G401.6 (cell line): ENCODE measurements at regions not wholly inside any gene's neighbourhood (a gene's known extent, or its start where the extent isn't known, plus 50 kb on each side); places are given as distances from the start of the nearest gene placed in this dataset.

Experiments used
- FAIRE-seq: peaks from 2 replicates; lab custom pipeline; 2012; peaks lifted over from hg19 to GRCh38; lab: Jason Lieb, UNC

GRCh38 chr15:95880031-95880570 lies 450.4 kb upstream of the NR2F2 start:
- FAIRE-seq, result no peak

- no peak for FAIRE-seq
These were observed 449.9 kb upstream of the NR2F2 start for GRCh38 chr15:95880630-95881029.

DNA sequence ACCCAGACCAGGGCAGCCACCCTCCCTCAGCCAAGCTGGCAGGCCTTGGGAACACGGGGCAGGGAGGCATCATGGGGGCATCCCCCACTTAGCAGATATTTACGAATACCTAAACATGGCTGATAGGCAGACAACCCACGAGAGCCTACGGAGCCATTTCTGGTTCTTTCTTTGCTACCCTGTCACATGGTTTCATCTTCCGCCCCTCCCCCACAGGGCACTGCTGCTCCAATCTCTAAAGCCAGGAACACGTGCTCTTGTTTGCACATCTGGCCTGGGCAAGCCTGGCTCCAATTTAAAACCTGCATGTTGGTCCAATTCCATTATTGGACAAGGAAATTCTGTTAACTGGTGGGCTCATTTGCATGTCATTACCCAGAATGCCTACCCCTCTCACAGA lies 447.4 kb upstream of the NR2F2 start:
- no peak for FAIRE-seq

DNA sequence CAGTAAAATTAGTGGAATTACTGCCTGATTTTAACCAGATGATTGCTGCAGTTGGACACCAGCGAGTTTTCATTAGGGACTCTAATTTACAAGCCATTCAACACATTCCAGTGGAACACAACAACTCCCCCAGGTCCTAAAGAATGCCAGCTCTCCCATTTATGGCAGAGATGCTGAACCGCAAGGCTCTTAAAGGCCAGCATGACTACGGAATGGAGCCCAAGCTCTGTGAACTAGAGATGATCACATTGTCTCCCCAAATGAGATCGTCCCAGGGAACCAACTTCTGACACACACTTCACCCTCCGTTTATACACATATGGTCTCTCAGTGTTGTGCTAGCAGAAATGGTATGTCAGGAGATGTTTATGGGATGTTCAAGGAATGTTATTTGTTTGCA lies 446.2 kb upstream of the NR2F2 start:
- no peak for FAIRE-seq

- no peak for FAIRE-seq
These were observed 442.7 kb upstream of the NR2F2 start for GRCh38 chr15:95887666-95888390.

DNA sequence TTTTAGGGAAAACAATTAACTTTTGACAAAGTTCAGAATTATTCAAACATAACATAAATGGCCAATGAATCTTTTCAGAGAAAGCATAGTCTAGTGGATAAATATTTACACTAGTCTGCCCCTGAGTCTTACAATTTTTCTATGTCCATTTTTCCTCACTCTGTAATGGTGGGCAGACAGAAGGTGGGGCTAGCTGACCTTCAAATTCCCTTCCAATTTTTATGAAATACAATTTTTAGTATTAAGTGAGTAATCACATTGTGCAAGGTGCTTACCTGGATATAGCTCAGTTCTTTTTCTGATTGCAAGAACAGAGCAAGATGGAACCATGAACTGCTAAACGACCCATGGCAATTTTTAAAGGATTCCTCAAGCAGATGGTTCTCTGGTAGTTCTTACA lies 441.7 kb upstream of the NR2F2 start:
- FAIRE-seq, result no peak

GRCh38 chr15:95894407-95894956 lies 436.0 kb upstream of the NR2F2 start:
- no peak for FAIRE-seq

- no peak for FAIRE-seq
These were observed 435.0 kb upstream of the NR2F2 start for GRCh38 chr15:95895508-95895907.

GRCh38 chr15:95897651-95898050 lies 432.8 kb upstream of the NR2F2 start:
- FAIRE-seq, result no peak

DNA sequence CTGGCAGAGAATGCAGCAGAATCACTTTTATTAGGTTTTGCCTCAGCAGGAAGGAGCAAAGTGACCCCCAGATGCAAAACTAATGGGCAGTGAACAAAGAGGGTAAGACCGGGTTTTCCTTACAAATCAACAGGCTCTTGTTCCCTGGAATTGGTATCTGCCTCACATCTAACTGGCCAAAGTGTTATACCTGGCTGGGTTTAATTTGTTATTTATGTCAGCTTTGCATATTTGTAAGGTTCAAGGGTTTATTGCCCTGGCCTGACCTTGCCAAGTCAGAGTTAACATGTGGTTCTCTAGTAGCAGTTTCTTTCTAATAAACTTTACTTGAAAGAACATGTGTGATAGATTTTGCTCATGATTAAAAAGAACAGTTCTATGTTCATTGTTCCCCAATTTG lies 431.7 kb upstream of the NR2F2 start:
- no peak for FAIRE-seq

- no peak for FAIRE-seq
These were observed 429.2 kb upstream of the NR2F2 start for GRCh38 chr15:95901271-95901670.

GRCh38 chr15:95902606-95903005 lies 427.9 kb upstream of the NR2F2 start:
- no peak for FAIRE-seq

DNA sequence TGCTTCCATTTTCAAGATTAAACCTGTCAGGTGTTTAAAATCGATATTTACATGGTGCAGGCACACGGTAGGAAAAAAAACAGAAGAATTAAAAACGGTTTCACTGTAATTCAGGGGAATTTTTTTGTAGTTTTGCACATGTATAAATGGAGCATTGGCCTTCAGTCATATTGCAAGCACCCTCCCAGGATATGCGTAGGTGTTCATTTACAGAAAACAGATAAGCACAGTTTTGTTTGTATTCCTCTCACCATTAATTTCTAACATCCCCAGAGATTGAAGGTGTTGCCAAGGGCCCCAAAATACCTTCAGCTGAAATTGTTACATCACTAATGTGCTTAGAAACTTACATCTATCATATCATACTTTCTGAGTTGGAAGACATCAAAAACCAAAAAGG lies 427.1 kb upstream of the NR2F2 start:
- no peak for FAIRE-seq

GRCh38 chr15:95910643-95911212 lies 419.8 kb upstream of the NR2F2 start:
- no peak for FAIRE-seq

DNA sequence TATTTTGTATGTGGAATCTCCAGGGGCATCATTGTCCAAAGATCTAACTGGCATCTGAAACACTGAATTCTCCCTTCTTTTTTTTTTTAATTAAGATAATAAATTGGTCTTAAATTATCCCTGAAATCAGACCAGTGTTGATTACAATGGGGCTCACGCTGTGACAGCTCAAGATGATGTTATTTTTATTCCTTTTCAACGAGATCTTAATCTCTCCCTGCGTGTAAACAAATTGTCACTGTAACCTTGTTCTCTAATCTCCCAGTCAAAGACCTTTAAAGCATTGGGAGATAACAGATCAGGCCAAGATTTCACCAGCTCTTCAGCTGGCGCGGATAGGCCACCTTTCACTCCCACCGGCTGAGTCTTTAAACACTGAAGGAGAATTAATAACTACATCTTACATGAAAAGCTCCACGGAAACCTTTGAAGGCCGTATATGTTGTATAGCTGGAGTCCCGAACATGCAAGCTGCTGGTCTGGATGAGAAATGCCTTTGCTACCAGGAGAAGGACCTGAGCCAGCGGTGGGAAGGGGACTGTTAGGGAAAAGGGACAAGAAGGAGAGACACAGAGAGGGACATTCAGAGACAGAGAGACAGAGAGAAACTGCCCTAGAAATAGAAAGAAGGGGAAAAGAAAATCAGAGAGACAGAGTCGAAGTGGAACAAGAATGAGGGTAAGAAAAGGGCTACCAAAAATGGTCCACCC lies 418.8 kb upstream of the NR2F2 start:
- FAIRE-seq, result no peak

GRCh38 chr15:95912280-95912625 lies 418.2 kb upstream of the NR2F2 start:
- no peak for FAIRE-seq

GRCh38 chr15:95912728-95913127 lies 417.8 kb upstream of the NR2F2 start:
- no peak for FAIRE-seq

DNA sequence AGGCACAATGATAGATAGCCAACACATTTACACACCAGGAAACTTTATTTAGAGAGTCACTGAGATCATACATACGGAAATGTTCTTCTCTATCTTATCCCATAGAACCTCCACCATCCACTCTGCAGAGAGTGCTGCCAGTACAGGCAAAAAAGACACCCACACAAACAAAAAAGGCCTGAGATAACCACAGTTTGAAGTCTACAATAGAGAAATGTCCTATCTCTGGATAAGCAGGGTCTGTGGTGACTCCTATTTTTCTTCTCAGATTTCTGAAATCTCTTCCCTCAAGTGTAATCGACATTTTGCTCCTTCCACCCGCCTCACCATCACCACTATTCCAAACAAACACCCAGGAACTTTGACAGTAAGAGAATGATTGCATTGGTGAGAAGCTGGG lies 413.9 kb upstream of the NR2F2 start:
- no peak for FAIRE-seq

GRCh38 chr15:95918525-95918924 lies 412.0 kb upstream of the NR2F2 start:
- FAIRE-seq, result no peak

DNA sequence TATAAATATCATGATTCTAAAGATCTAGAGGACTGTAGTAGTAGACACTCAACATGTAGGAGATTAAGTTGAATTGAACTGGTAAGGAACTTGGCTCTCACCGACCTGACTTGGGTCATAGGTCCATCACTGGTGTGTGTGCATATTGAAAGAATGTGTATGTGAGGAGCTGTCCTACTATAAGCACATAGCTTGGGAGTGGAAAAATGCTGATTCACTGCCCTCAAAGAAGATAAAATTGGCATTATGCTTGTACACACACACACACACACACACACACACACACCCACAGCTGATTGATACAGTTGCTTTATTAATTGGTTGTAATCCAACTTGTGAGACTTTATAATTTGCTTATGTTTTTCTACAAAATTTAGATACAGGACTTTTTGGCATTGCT lies 411.0 kb upstream of the NR2F2 start:
- no peak for FAIRE-seq

DNA sequence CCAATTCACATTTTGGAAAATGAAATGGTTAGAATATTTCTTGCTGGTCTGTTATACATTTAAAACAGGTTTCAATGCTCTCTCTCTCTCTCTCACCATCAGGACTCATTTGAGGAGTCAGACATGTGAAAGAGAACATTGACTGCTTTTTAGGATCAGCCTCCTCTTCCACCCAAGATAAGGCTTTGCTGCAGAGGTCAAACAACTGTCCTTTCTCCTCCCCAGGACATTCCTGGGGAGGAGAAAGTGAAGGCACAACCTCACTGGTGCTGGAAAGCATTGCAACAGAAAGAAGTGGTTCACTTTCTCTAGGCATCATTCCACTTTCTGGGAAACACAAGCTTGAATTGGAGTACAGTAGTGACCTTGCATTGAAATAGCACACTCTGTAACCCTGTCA lies 409.1 kb upstream of the NR2F2 start:
- no peak for FAIRE-seq

DNA sequence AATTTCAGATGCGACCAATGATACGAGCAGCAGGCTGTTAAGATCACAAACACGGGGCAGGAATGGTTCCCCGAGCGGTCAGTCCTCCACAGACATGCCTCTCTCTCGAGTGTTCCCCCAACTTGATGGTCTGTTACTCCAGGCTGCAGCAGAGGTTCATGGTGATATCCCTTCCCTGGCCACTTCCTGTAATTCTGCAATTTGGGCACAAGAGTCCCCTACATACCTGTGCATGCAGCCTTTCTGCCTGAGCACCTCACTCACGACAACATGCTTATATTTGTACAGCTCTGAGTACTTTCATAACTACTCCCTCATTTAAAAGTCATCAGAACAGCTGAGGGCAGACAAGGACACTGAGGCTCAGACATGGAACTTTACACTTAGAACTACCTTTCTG lies 408.1 kb upstream of the NR2F2 start:
- no peak for FAIRE-seq

GRCh38 chr15:95923792-95924191 lies 406.7 kb upstream of the NR2F2 start:
- no peak for FAIRE-seq
